ENCODE measurements at regions not wholly inside any gene's neighbourhood (a gene's known extent, or its start where the extent isn't known, plus 50 kb on each side); places are given as distances from the start of the nearest gene placed in this dataset.
A peak's percentile ranks its signal among the peaks of the same experiment; 100 is the strongest.

- peaks cover 3% of the 10 kb centered on the region for H3K27me3 Mint-ChIP-seq (ENCODE audit: low read depth)
- no peaks in the 10 kb centered on the region for H3K36me3 Mint-ChIP-seq (ENCODE audit: low read depth)
- intact Hi-C loops (cut with micrococcal nuclease) = no loop called here
- CTCF ChIA-PET = interaction anchor here (0.6 kb wide), 1 partner anchor 123 kb away, joined by 4 read pairs; no protein-coding TSS in a partner anchor
- no peak for DNase-seq
- H3K27ac Mint-ChIP-seq = no peak overlapping the region
- H3K4me3 Mint-ChIP-seq = no peak overlapping the region
- H3K9me3 Mint-ChIP-seq = peaks cover 3% of the 10 kb centered on the region
- peaks cover 3% of the 10 kb centered on the region for H3K4me1 Mint-ChIP-seq (ENCODE audit: low read depth)
These were observed 265.1 kb upstream of the PRDM1 start for GRCh38 chr6:105821027-105821426.

DNA sequence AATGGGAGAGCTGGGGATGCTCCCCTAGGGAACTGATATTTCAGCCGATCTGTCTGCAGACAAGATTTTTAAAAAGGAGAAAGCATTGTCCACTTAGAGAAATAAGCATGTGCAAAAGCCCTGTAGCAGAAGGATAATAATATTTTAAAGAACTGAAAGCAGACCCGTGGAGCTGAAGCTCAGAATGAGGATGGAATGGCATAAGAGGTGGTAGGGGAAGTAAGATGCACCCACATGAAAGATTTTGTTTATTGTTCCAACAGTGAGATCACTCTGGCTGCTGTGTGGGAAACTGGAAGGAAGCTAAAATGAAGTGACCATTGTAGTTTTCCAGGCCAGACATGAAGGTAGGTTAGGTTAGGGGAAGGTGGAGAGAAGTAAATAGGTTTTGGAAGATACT lies 266.4 kb upstream of the PRDM1 start:
- H3K27ac Mint-ChIP-seq = no peak overlapping the region
- H3K36me3 Mint-ChIP-seq (ENCODE audit: low read depth) = no peaks in the 10 kb centered on the region
- H3K27me3 Mint-ChIP-seq (ENCODE audit: low read depth) = peaks cover 3% of the 10 kb centered on the region
- DNase-seq = no peak
- H3K4me1 Mint-ChIP-seq (ENCODE audit: low read depth) = peaks cover 12% of the 10 kb centered on the region
- intact Hi-C loops (cut with micrococcal nuclease) = no loop called here
- H3K9me3 Mint-ChIP-seq = peaks cover 3% of the 10 kb centered on the region
- H3K4me3 Mint-ChIP-seq = no peak overlapping the region
- CTCF ChIA-PET = interaction anchor here (1.2 kb wide), 1 partner anchor 33 kb away, joined by 3 read pairs; no protein-coding TSS in a partner anchor

- H3K36me3 Mint-ChIP-seq (ENCODE audit: low read depth) = no peaks in the 10 kb centered on the region
- H3K4me1 Mint-ChIP-seq (ENCODE audit: low read depth) = peaks cover 12% of the 10 kb centered on the region
- CTCF ChIA-PET = no interaction called here
- peaks cover 3% of the 10 kb centered on the region for H3K27me3 Mint-ChIP-seq (ENCODE audit: low read depth)
- no peak overlapping the region for H3K27ac Mint-ChIP-seq
- DNase-seq = no peak
- intact Hi-C loops (cut with micrococcal nuclease) = no loop called here
- H3K9me3 Mint-ChIP-seq = peaks cover 3% of the 10 kb centered on the region
- H3K4me3 Mint-ChIP-seq = no peak overlapping the region
These were observed 267.6 kb upstream of the PRDM1 start for GRCh38 chr6:105818505-105818904.

DNA sequence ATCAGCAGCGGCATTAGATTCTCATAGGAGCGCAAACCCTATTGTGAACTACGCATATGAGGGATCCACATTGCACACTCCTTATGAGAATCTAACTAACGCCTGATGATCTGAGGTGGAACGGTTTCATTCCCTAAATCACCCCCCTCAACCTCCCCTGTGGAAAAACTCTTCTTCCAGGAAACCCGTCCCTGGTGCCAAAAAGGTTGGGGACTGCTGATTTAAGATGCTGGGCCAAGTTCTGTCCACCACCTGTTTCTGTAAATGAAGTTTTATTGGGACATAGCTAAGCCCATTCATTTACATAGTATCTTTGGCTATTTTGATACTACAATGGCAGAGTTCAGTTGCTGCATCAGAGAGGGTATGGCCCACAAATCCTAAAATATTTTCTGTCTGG lies 268.2 kb upstream of the PRDM1 start:
- Mint-ChIP-seq H3K27me3 (ENCODE audit: low read depth) (peaks cover 3% of the 10 kb centered on the region), H3K36me3 (ENCODE audit: low read depth) (no peaks in the 10 kb centered on the region), H3K4me1 (ENCODE audit: low read depth) (peaks cover 12% of the 10 kb centered on the region), H3K4me3 (no peak overlapping the region), H3K27ac (no peak overlapping the region), H3K9me3 (peaks cover 3% of the 10 kb centered on the region)
- intact Hi-C loops (cut with micrococcal nuclease) = no loop called here
- no peak for DNase-seq
- CTCF ChIA-PET = interaction anchor here (0.6 kb wide), 2 partner anchors 28 to 77 kb away, joined by 3 to 4 read pairs; no protein-coding TSS in a partner anchor

DNA sequence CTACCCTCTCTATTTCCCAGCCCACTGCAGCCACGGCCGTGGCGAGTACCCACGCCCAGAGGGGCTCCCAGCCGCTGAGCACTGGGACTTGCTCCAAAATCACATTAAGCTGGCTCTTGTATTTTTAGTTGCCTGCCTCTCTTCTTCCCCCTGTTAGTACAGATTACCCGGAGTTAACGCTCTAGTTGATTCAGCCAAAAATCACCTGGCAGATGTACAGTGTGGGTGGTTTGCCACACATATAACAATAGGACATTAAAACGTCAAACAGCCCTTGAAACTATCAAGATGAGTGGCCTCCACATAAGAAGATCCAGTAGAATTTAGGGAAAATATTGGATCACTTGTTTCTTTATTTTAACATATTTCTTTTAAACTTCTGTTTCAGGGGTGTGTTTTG lies 268.8 kb upstream of the PRDM1 start:
- H3K4me1 Mint-ChIP-seq (ENCODE audit: low read depth) = peaks cover 12% of the 10 kb centered on the region
- no peak overlapping the region for H3K4me3 Mint-ChIP-seq
- no peaks in the 10 kb centered on the region for H3K27me3 Mint-ChIP-seq (ENCODE audit: low read depth)
- DNase-seq = no peak
- intact Hi-C loops (cut with micrococcal nuclease) = no loop called here
- peaks cover 3% of the 10 kb centered on the region for H3K9me3 Mint-ChIP-seq
- CTCF ChIA-PET = interaction anchor here (0.6 kb wide), 2 partner anchors 29 to 78 kb away, joined by 3 to 4 read pairs; no protein-coding TSS in a partner anchor
- H3K27ac Mint-ChIP-seq = no peak overlapping the region
- H3K36me3 Mint-ChIP-seq (ENCODE audit: low read depth) = no peaks in the 10 kb centered on the region

DNA sequence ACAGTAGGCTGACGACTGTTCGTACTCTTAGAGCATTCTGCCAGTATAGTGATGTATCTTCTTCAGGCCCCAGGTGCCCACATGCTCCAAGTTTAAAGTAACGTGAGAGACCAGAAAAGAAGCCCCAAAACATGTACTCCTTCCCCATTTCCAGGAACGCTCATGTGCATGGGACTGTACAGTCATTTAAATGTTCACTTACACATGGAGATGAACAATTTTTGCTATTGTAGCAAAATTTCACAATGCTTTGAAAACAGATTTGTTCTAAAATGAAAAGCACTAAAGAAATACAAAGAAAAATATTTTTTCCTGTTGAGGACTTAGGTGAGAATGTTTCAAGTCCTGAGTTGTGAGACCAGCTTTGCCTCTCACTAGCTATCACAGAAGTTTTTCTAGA lies 269.3 kb upstream of the PRDM1 start:
- Mint-ChIP-seq H3K4me3 (no peak overlapping the region), H3K27ac (no peak overlapping the region), H3K4me1 (ENCODE audit: low read depth) (peaks cover 12% of the 10 kb centered on the region), H3K36me3 (ENCODE audit: low read depth) (no peaks in the 10 kb centered on the region), H3K9me3 (no peaks in the 10 kb centered on the region), H3K27me3 (ENCODE audit: low read depth) (no peaks in the 10 kb centered on the region)
- CTCF ChIA-PET = no interaction called here
- intact Hi-C loops (cut with micrococcal nuclease) = no loop called here
- DNase-seq = no peak

DNA sequence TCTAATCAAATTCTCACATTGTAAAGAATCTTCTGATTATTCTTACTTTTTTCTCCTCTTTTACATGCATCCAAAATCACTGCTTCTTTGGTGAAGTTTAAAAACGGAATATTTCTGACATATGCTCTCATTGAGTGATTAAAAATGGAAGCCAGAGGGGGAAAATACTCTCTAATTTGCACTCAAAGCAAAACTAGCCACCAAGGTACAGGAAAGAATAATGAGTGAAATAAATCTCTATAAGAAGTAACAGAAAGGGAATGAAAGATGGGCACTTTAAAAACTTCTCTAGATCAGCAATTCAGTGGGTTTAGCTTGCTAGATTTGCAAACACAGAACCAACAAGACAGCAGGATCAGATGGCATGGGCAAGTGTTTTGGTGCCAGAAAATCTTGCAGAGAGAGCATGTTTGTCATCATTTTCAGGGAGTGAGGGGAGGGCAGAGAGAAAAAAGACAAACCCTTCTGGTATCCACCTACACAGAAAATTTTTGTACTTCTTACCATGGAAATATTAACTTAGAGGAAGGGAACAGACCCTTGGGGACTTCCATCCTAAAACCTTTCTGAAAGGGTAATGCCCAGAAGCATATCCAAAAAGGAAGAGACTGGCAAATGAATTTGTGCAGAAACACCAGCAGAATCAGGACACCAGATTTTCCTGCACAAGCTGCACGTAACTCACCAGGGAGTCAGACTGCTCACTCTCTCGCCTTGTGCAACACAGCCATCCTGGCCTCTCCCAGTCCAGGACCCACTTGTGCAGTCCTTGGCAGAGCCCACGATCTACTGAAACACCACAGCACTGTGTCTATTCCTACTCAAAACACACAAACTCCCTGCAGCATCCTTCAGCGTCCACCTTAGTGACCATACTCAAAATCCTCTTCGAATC lies 270.2 kb upstream of the PRDM1 start:
- CTCF ChIA-PET = no interaction called here
- DNase-seq = no peak
- Mint-ChIP-seq H3K36me3 (ENCODE audit: low read depth) (no peaks in the 10 kb centered on the region), H3K27me3 (ENCODE audit: low read depth) (no peaks in the 10 kb centered on the region), H3K4me3 (no peak overlapping the region), H3K4me1 (ENCODE audit: low read depth) (peaks cover 12% of the 10 kb centered on the region), H3K27ac (no peak overlapping the region), H3K9me3 (no peaks in the 10 kb centered on the region)
- intact Hi-C loops (cut with micrococcal nuclease) = no loop called here

DNA sequence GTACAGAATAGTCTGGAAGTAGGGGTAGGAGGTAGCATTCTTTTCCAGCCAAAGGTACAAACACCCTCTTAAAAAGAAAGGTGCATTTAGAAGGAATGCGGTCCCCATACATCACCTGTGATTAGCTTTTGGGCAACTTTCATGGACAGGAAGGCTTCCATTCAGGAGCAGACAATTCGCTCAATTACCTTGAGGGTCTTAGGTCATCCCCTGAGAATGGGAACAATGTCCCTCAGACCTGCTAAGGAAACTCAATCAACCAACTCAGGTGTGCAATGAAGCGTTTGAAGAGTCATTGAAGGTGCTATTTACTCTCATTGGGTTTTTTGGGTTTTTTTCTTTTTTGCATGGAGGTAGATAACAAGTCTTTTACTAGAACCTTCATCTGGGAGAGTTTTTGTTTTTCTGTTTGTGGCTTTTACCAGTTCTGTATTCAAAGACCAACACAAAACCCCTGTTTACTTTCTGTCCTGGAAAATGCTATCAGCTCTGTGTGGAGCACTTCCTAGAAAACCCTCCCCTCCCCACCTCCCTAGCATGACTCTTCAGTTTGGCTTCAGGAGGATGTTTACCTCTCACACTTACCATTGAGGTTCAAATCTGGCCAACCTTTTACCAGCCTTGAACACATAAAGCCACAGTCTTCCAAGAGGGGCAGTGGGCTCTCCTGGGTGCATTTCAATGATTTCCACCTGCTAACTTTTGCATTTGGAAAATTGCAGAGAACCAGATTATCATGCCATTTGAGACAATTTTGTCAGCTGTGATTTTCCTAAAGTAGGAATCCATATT lies 271.2 kb upstream of the PRDM1 start:
- Mint-ChIP-seq H3K9me3 (no peaks in the 10 kb centered on the region), H3K36me3 (ENCODE audit: low read depth) (no peaks in the 10 kb centered on the region), H3K27ac (no peak overlapping the region), H3K4me1 (ENCODE audit: low read depth) (peaks cover 22% of the 10 kb centered on the region), H3K27me3 (ENCODE audit: low read depth) (no peaks in the 10 kb centered on the region), H3K4me3 (no peak overlapping the region)
- CTCF ChIA-PET = no interaction called here
- intact Hi-C loops (cut with micrococcal nuclease) = loop anchor here (5.0 kb wide), 1 partner anchor 168 kb away; no protein-coding TSS in a partner anchor
- DNase-seq = no peak

GRCh38 chr6:105810922-105811482 lies 275.1 kb upstream of the PRDM1 start:
- Mint-ChIP-seq H3K27ac (no peak overlapping the region), H3K9me3 (no peaks in the 10 kb centered on the region), H3K4me1 (ENCODE audit: low read depth) (peaks cover 38% of the 10 kb centered on the region), H3K36me3 (ENCODE audit: low read depth) (no peaks in the 10 kb centered on the region), H3K4me3 (no peak overlapping the region), H3K27me3 (ENCODE audit: low read depth) (no peaks in the 10 kb centered on the region)
- intact Hi-C loops (cut with micrococcal nuclease) = loop anchor here (1.0 to 5.0 kb wide), 7 partner anchors 17 to 287 kb away; no protein-coding TSS in a partner anchor
- CTCF ChIA-PET = no interaction called here
- no peak for DNase-seq

DNA sequence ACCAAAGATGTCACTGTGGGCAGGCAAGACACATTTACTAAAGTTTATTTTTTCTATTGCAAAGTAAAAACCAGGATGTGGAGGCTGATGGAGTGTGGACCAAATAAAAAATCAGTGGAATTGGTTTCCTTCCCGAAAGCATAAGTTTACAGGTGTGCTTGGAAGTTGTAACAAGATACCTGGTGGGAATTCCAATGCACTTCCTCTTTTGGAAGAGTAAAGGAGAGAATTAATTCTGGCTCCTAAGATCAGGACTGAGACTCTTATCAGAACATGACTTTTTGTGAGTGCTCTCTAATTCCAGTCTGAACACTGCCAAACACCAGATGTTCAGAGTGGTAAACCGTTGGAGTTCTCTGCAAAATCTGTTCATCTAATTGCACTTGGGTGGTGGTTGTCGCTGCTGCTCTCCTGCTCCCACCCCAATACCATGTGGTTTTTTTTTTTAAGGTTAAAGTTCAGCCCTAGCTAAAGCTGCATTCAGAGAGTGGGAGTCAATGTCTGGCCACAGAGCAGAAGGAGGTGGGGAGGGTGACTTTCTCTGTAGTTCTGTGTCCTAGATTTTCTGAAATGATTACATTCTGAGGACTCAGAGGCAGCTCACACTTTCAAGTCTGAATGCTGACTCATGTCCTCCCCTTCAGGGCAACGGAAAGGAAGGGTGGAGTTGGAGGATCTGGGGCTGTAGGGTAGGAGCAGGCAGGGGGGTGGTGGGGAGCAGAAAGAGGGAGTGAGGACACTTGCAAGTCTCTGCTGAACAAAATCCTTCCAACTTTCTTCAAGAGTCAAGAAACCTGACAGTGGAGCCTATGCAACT lies 275.8 kb upstream of the PRDM1 start:
- Mint-ChIP-seq H3K27me3 (ENCODE audit: low read depth) (no peaks in the 10 kb centered on the region), H3K4me1 (ENCODE audit: low read depth) (peaks cover 33% of the 10 kb centered on the region), H3K27ac (no peak overlapping the region), H3K9me3 (no peaks in the 10 kb centered on the region), H3K4me3 (no peak overlapping the region), H3K36me3 (ENCODE audit: low read depth) (no peaks in the 10 kb centered on the region)
- CTCF ChIA-PET = no interaction called here
- intact Hi-C loops (cut with micrococcal nuclease) = loop anchor here (1.0 to 5.0 kb wide), 7 partner anchors 16 to 288 kb away; no protein-coding TSS in a partner anchor
- DNase-seq = peak; percentile 74

GRCh38 chr6:105808571-105808970 lies 277.6 kb upstream of the PRDM1 start:
- Mint-ChIP-seq H3K27me3 (ENCODE audit: low read depth) (no peaks in the 10 kb centered on the region), H3K4me3 (no peak overlapping the region), H3K36me3 (ENCODE audit: low read depth) (no peaks in the 10 kb centered on the region), H3K4me1 (ENCODE audit: low read depth) (peaks cover 29% of the 10 kb centered on the region), H3K9me3 (no peaks in the 10 kb centered on the region), H3K27ac (no peak overlapping the region)
- intact Hi-C loops (cut with micrococcal nuclease) = no loop called here
- CTCF ChIA-PET = no interaction called here
- no peak for DNase-seq

DNA sequence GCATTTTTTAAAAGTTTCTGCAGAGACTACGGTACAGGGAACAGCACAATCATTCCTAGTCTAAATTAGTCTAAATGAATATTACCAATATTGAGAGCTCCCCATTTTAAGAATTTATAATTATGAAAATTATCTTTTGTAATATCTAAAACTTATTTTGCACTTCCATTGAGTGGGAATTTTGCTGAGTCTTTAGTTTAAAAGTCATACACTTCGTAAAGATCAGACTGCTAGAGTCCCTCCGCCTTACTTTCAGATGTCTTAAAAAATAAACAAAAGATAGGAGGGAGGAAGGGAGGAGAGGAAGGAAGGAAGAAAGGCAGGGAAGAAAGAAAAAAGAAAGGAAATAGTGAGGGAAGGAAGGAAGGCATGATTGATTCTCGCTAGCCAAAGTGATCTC lies 278.2 kb upstream of the PRDM1 start:
- H3K9me3 Mint-ChIP-seq = no peaks in the 10 kb centered on the region
- no peak overlapping the region for H3K27ac Mint-ChIP-seq
- intact Hi-C loops (cut with micrococcal nuclease) = no loop called here
- H3K4me3 Mint-ChIP-seq = no peak overlapping the region
- CTCF ChIA-PET = interaction anchor here (0.7 kb wide), 1 partner anchor 375 kb away, joined by 3 read pairs; no protein-coding TSS in a partner anchor
- DNase-seq = no peak
- H3K36me3 Mint-ChIP-seq (ENCODE audit: low read depth) = no peaks in the 10 kb centered on the region
- peaks cover 29% of the 10 kb centered on the region for H3K4me1 Mint-ChIP-seq (ENCODE audit: low read depth)
- H3K27me3 Mint-ChIP-seq (ENCODE audit: low read depth) = no peaks in the 10 kb centered on the region

All from activated naive CD4-positive, alpha-beta T cell treated with anti-CD3 and anti-CD28 coated beads for 36 hours (primary cell).